SJCRH30 (cell line): ENCODE measurements at regions not wholly inside any gene's neighbourhood (a gene's known extent, or its start where the extent isn't known, plus 50 kb on each side); places are given as distances from the start of the nearest gene placed in this dataset.

Experiments
- DNase-seq, 2 experiments: peaks; one replicate each; pipeline ENCODE4 v3.0.0-alpha.2; 2015 to 2020
- H3K27ac ChIP-seq: fragments of 250-450 bp; sonication (Bioruptor Pico); 2 replicates; pipeline ENCODE4 v1.5.1; 2020; ENCODE audit warnings: mild to moderate bottlenecking, moderate library complexity
- H3K27me3 ChIP-seq: fragments of 250-450 bp; sonication (Bioruptor Pico); 2 replicates; pipeline ENCODE4 v1.5.1; 2020; ENCODE audit warnings: mild to moderate bottlenecking, moderate library complexity
- H3K36me3 ChIP-seq: fragments of 250-450 bp; sonication (Bioruptor Pico); 2 replicates; pipeline ENCODE4 v1.5.1; 2020; ENCODE audit warnings: mild to moderate bottlenecking, moderate library complexity
- H3K4me1 ChIP-seq: fragments of 250-450 bp; sonication (Bioruptor Pico); 2 replicates; pipeline ENCODE4 v1.5.1; 2020; ENCODE audit warnings: mild to moderate bottlenecking, moderate library complexity
- H3K4me3 ChIP-seq: fragments of 250-450 bp; sonication (Bioruptor Pico); 2 replicates; pipeline ENCODE4 v1.5.1; 2020; ENCODE audit warnings: mild to moderate bottlenecking, moderate library complexity
- H3K9me3 ChIP-seq: fragments of 250-450 bp; sonication (Bioruptor Pico); replicated peaks from 2 replicates; pipeline ENCODE4 v1.5.1; 2020; ENCODE audit warnings: mild to moderate bottlenecking, moderate library complexity

- no peaks in the 10 kb centered on the region for H3K4me1 ChIP-seq
- H3K9me3 ChIP-seq, result no peaks in the 10 kb centered on the region
- no peak overlapping the region for H3K4me3 ChIP-seq
- no peak for DNase-seq
- no peaks in the 10 kb centered on the region for H3K27me3 ChIP-seq
- H3K36me3 ChIP-seq, result no peaks in the 10 kb centered on the region
- H3K27ac ChIP-seq, result no peak overlapping the region
These were observed 338.4 kb upstream of the PROX1 start for GRCh38 chr1:213649373-213649772.

GRCh38 chr1:213650603-213651002, 337.2 kb upstream of the PROX1 start:
- Histone ChIP-seq H3K27ac (no peak overlapping the region), H3K27me3 (no peaks in the 10 kb centered on the region), H3K4me3 (no peak overlapping the region), H3K9me3 (no peaks in the 10 kb centered on the region), H3K36me3 (no peaks in the 10 kb centered on the region), H3K4me1 (no peaks in the 10 kb centered on the region)
- DNase-seq, result no peak

- Histone ChIP-seq H3K4me1 (no peaks in the 10 kb centered on the region), H3K36me3 (no peaks in the 10 kb centered on the region), H3K9me3 (no peaks in the 10 kb centered on the region), H3K4me3 (no peak overlapping the region), H3K27me3 (no peaks in the 10 kb centered on the region), H3K27ac (no peak overlapping the region)
- no peak for DNase-seq
These were observed 336.7 kb upstream of the PROX1 start for GRCh38 chr1:213651077-213651476.

GRCh38 chr1:213652109-213652508, 335.7 kb upstream of the PROX1 start:
- Histone ChIP-seq H3K4me1 (no peaks in the 10 kb centered on the region), H3K27me3 (no peaks in the 10 kb centered on the region), H3K9me3 (no peaks in the 10 kb centered on the region), H3K36me3 (no peaks in the 10 kb centered on the region), H3K4me3 (no peak overlapping the region), H3K27ac (no peak overlapping the region)
- DNase-seq, result no peak

GRCh38 chr1:213656039-213656438, 331.7 kb upstream of the PROX1 start:
- no peaks in the 10 kb centered on the region for H3K36me3 ChIP-seq
- no peak for DNase-seq
- H3K9me3 ChIP-seq, result no peaks in the 10 kb centered on the region
- no peaks in the 10 kb centered on the region for H3K27me3 ChIP-seq
- H3K27ac ChIP-seq, result no peak overlapping the region
- H3K4me3 ChIP-seq, result no peak overlapping the region
- no peaks in the 10 kb centered on the region for H3K4me1 ChIP-seq

GRCh38 chr1:213656503-213656902, 331.3 kb upstream of the PROX1 start:
- no peaks in the 10 kb centered on the region for H3K4me1 ChIP-seq
- no peak overlapping the region for H3K27ac ChIP-seq
- DNase-seq, result no peak
- no peaks in the 10 kb centered on the region for H3K36me3 ChIP-seq
- no peaks in the 10 kb centered on the region for H3K9me3 ChIP-seq
- H3K4me3 ChIP-seq, result no peak overlapping the region
- H3K27me3 ChIP-seq, result no peaks in the 10 kb centered on the region

- Histone ChIP-seq H3K27me3 (no peaks in the 10 kb centered on the region), H3K4me3 (no peak overlapping the region), H3K27ac (no peak overlapping the region), H3K9me3 (no peaks in the 10 kb centered on the region), H3K36me3 (no peaks in the 10 kb centered on the region), H3K4me1 (no peaks in the 10 kb centered on the region)
- DNase-seq, result no peak
These were observed 330.8 kb upstream of the PROX1 start for GRCh38 chr1:213657013-213657412.

GRCh38 chr1:213657879-213658278, 329.9 kb upstream of the PROX1 start:
- no peaks in the 10 kb centered on the region for H3K36me3 ChIP-seq
- no peaks in the 10 kb centered on the region for H3K4me1 ChIP-seq
- H3K27me3 ChIP-seq, result no peaks in the 10 kb centered on the region
- no peak overlapping the region for H3K4me3 ChIP-seq
- no peak for DNase-seq
- peaks cover 3% of the 10 kb centered on the region; the same call in 1 of the 2 replicates for H3K9me3 ChIP-seq
- H3K27ac ChIP-seq, result no peak overlapping the region

- Histone ChIP-seq H3K9me3 (peaks cover 4% of the 10 kb centered on the region; the same call in 1 of the 2 replicates), H3K27me3 (no peaks in the 10 kb centered on the region), H3K4me1 (no peaks in the 10 kb centered on the region), H3K27ac (no peak overlapping the region), H3K36me3 (no peaks in the 10 kb centered on the region), H3K4me3 (no peak overlapping the region)
- no peak for DNase-seq
These were observed 329.3 kb upstream of the PROX1 start for GRCh38 chr1:213658457-213658856.

- DNase-seq, result no peak
These were observed 327.9 kb upstream of the PROX1 start for GRCh38 chr1:213659580-213660547.

GRCh38 chr1:213661302-213661701, 326.5 kb upstream of the PROX1 start:
- Histone ChIP-seq H3K36me3 (no peaks in the 10 kb centered on the region), H3K9me3 (peaks cover 4% of the 10 kb centered on the region; the same call in 1 of the 2 replicates), H3K27ac (no peak overlapping the region), H3K4me3 (no peak overlapping the region), H3K4me1 (no peaks in the 10 kb centered on the region), H3K27me3 (no peaks in the 10 kb centered on the region)
- DNase-seq, result no peak

More at GRCh38 chr1:213659580-213660547, 327.9 kb upstream of the PROX1 start:
- Histone ChIP-seq H3K9me3 (peaks cover 4% of the 10 kb centered on the region; the same call in 1 of the 2 replicates), H3K27ac (no peak overlapping the region), H3K4me3 (no peak overlapping the region), H3K27me3 (no peaks in the 10 kb centered on the region), H3K4me1 (no peaks in the 10 kb centered on the region), H3K36me3 (no peaks in the 10 kb centered on the region)

- H3K9me3 ChIP-seq, result peaks cover 4% of the 10 kb centered on the region; the same call in 1 of the 2 replicates
These were observed 321.7 kb upstream of the PROX1 start for GRCh38 chr1:213666113-213666512.

GRCh38 chr1:213666922-213667321, 320.9 kb upstream of the PROX1 start:
- Histone ChIP-seq H3K4me1 (no peaks in the 10 kb centered on the region), H3K4me3 (no peak overlapping the region), H3K27ac (no peak overlapping the region), H3K27me3 (no peaks in the 10 kb centered on the region), H3K36me3 (no peaks in the 10 kb centered on the region), H3K9me3 (peaks cover 4% of the 10 kb centered on the region; the same call in 1 of the 2 replicates)
- DNase-seq, result no peak

More at GRCh38 chr1:213666113-213666512, 321.7 kb upstream of the PROX1 start:
- H3K27me3 ChIP-seq, result no peaks in the 10 kb centered on the region
- no peaks in the 10 kb centered on the region for H3K4me1 ChIP-seq
- no peaks in the 10 kb centered on the region for H3K36me3 ChIP-seq
- H3K27ac ChIP-seq, result no peak overlapping the region
- no peak overlapping the region for H3K4me3 ChIP-seq
- DNase-seq, result no peak

- no peaks in the 10 kb centered on the region for H3K36me3 ChIP-seq
- no peak overlapping the region for H3K27ac ChIP-seq
- no peak overlapping the region for H3K4me3 ChIP-seq
- no peak for DNase-seq
- no peaks in the 10 kb centered on the region for H3K27me3 ChIP-seq
- no peaks in the 10 kb centered on the region for H3K4me1 ChIP-seq
- no peaks in the 10 kb centered on the region for H3K9me3 ChIP-seq
These were observed 318.3 kb upstream of the PROX1 start for GRCh38 chr1:213669512-213669911.

GRCh38 chr1:213669964-213670691, 317.6 kb upstream of the PROX1 start:
- no peaks in the 10 kb centered on the region for H3K27me3 ChIP-seq
- H3K36me3 ChIP-seq, result no peaks in the 10 kb centered on the region
- H3K4me1 ChIP-seq, result no peaks in the 10 kb centered on the region
- H3K4me3 ChIP-seq, result no peak overlapping the region
- DNase-seq, result no peak
- H3K27ac ChIP-seq, result no peak overlapping the region
- H3K9me3 ChIP-seq, result no peaks in the 10 kb centered on the region
